Endodermal cell (in vitro differentiated cells): ENCODE measurements at regions not wholly inside any gene's neighbourhood (a gene's known extent, or its start where the extent isn't known, plus 50 kb on each side); places are given as distances from the start of the nearest gene placed in this dataset.

Source experiments
- DNase-seq: peaks from one replicate; pipeline ENCODE4 v3.0.0-alpha.2; 2017
- H3K27ac ChIP-seq: 2 replicates; pipeline ENCODE4 v1.5.1; 2013; ENCODE audit warnings: mild to moderate bottlenecking, low read depth, low read length, moderate library complexity
- H3K27me3 ChIP-seq: 2 replicates; pipeline ENCODE4 v1.6.1; 2013; ENCODE audit warnings: mild to moderate bottlenecking, low read length, moderate library complexity; ENCODE audit not compliant: insufficient read depth, control insufficient read depth, poor library complexity, severe bottlenecking
- H3K36me3 ChIP-seq: 2 replicates; pipeline ENCODE4 v1.7.0; 2013; ENCODE audit warnings: mild to moderate bottlenecking, low read length, moderate library complexity; ENCODE audit not compliant: control insufficient read depth, insufficient read depth
- H3K4me1 ChIP-seq: one replicate; pipeline ENCODE4 v1.7.0; 2013; ENCODE audit warnings: low read length; ENCODE audit not compliant: control insufficient read depth, insufficient read depth
- H3K4me3 ChIP-seq: 2 replicates; pipeline ENCODE4 v1.5.1; 2013; ENCODE audit warnings: mild to moderate bottlenecking, low read length, moderate library complexity
- H3K9ac ChIP-seq: 2 replicates; pipeline ENCODE4 v1.6.1; 2013; ENCODE audit warnings: mild to moderate bottlenecking, low read length, moderate library complexity; ENCODE audit not compliant: poor library complexity, severe bottlenecking; ENCODE audit errors: extremely low read depth
- H3K9me3 ChIP-seq: 2 replicates; pipeline ENCODE4 v1.6.1; 2013; ENCODE audit warnings: mild to moderate bottlenecking, low read length, moderate library complexity; ENCODE audit not compliant: control insufficient read depth
- H3K27ac Mint-ChIP-seq: 2 replicates; pipeline ENCODE4 v1.8.0; 2020; ENCODE audit warnings: mixed read lengths
- H3K27me3 Mint-ChIP-seq: 2 replicates; pipeline ENCODE4 v1.8.0; 2021; ENCODE audit warnings: mild to moderate bottlenecking, mixed read lengths; ENCODE audit not compliant: insufficient read depth
- H3K36me3 Mint-ChIP-seq: 2 replicates; pipeline ENCODE4 v1.8.0; 2020; ENCODE audit warnings: low read depth, mixed read lengths
- H3K4me1 Mint-ChIP-seq: 2 replicates; pipeline ENCODE4 v1.8.0; 2020; ENCODE audit warnings: mixed read lengths
- H3K4me3 Mint-ChIP-seq: 2 replicates; pipeline ENCODE4 v1.8.0; 2020; ENCODE audit warnings: mild to moderate bottlenecking, moderate library complexity, mixed read lengths
- H3K9me3 Mint-ChIP-seq: 2 replicates; pipeline ENCODE4 v1.8.0; 2020; ENCODE audit warnings: mild to moderate bottlenecking, mixed read lengths
- WGBS, 2 experiments: methylation state at CpG; one replicate each; pipeline versions ENCODE4 v1.1.5 to v1.1.7; 2013; ENCODE audit warnings: missing lambda C conversion rate in 2 of 2, mixed read lengths in 1 of 2; ENCODE audit not compliant: insufficient coverage in 1 of 2, insufficient read length in 1 of 2; 5-methylcytosine and 5-hydroxymethylcytosine counted together
- TF ChIP-seq, protein P1 (sequence below): fragments of 200-600 bp; sonication (generic); conservative IDR thresholded peaks from 2 replicates; pipeline ENCODE4 v1.5.0; 2021; ENCODE audit warnings: antibody characterized with exemption, mild to moderate bottlenecking

DNA sequence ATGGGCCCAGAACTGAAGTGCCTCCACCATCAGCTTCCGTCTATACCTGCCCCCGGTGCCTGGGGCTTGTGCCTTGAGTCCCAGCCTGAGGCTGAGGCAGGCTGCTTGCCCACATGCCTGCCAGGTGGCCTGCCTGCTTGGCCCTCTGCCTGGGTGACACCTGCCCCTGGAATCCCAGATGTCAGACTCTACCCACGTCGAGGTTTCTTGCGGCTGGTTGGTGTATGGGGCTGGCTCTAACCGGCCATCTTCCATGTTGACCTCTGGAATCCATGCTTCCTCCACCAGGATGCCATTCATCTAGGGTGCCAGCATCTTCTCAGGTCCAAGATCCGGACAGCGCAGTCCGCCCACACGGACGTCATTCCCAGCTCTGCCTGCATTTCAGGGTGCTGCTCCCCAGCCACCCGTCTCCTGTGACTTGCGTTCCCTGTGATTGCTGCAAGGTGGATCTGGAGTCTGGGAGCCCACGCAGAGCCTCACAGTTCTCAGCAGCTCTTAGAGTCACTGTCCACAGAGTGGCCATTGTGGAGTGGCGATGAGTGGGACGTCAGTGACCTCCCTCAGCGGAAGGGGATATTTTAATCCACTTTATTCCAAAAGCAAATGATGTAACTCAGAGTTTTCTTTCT, 298.1 kb downstream of the TCERG1L start:
- 92 to 95% methylated on average over 11 to 17 of the region's 17 CpGs for WGBS, 2 experiments
- Histone ChIP-seq H3K9me3 (no peaks in the 10 kb centered on the region), H3K4me3 (no peak overlapping the region), H3K27me3 (no peaks in the 10 kb centered on the region), H3K4me1 (no peaks in the 10 kb centered on the region), H3K9ac (no peak overlapping the region), H3K27ac (no peak overlapping the region), H3K36me3 (no peaks in the 10 kb centered on the region)
- no peaks in the 10 kb centered on the region for H3K9me3 Mint-ChIP-seq
- DNase-seq, result no peak
- TF ChIP-seq, protein P1, sequence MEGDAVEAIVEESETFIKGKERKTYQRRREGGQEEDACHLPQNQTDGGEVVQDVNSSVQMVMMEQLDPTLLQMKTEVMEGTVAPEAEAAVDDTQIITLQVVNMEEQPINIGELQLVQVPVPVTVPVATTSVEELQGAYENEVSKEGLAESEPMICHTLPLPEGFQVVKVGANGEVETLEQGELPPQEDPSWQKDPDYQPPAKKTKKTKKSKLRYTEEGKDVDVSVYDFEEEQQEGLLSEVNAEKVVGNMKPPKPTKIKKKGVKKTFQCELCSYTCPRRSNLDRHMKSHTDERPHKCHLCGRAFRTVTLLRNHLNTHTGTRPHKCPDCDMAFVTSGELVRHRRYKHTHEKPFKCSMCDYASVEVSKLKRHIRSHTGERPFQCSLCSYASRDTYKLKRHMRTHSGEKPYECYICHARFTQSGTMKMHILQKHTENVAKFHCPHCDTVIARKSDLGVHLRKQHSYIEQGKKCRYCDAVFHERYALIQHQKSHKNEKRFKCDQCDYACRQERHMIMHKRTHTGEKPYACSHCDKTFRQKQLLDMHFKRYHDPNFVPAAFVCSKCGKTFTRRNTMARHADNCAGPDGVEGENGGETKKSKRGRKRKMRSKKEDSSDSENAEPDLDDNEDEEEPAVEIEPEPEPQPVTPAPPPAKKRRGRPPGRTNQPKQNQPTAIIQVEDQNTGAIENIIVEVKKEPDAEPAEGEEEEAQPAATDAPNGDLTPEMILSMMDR, result no peak
- peaks cover 7% of the 10 kb centered on the region for H3K27me3 Mint-ChIP-seq
- H3K4me3 Mint-ChIP-seq, result no peak overlapping the region
- H3K27ac Mint-ChIP-seq, result no peak overlapping the region
- no peaks in the 10 kb centered on the region for H3K36me3 Mint-ChIP-seq
- peaks cover 6% of the 10 kb centered on the region for H3K4me1 Mint-ChIP-seq

- Histone ChIP-seq H3K9me3 (no peaks in the 10 kb centered on the region), H3K36me3 (no peaks in the 10 kb centered on the region), H3K27me3 (no peaks in the 10 kb centered on the region), H3K27ac (no peak overlapping the region), H3K9ac (no peak overlapping the region), H3K4me1 (peaks cover 5% of the 10 kb centered on the region), H3K4me3 (no peak overlapping the region)
- peaks cover 7% of the 10 kb centered on the region for H3K27me3 Mint-ChIP-seq
- no peak for DNase-seq
- H3K4me1 Mint-ChIP-seq, result peaks cover 13% of the 10 kb centered on the region
- no peaks in the 10 kb centered on the region for H3K36me3 Mint-ChIP-seq
- no peak overlapping the region for H3K4me3 Mint-ChIP-seq
- H3K9me3 Mint-ChIP-seq, result no peaks in the 10 kb centered on the region
- no peak overlapping the region for H3K27ac Mint-ChIP-seq
- TF ChIP-seq, protein P1, result no peak
- 92 to 94% methylated on average over 2 to 3 of the region's 3 CpGs for WGBS, 2 experiments
Observed at GRCh38 chr10:131014271-131014670, 297.2 kb downstream of the TCERG1L start.

DNA sequence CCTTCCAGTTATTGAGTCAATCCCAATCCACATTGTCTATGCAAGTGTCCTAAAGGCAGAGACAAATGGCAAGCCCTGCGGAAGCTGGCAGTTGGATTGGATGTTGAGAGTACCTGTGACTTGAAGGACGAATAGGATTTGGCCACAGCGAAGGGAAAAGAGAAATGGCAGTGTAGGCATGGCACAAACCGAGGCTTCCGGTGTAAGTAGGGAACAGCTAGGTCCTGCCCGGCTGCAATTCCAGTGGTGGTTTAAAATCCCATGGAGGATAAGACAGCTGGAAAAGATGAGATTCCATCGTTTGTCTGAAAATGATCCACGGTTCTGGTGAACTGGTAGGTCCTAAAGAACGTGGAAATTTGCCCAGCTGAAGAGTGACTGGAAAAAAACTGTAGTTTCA, 296.2 kb downstream of the TCERG1L start:
- Mint-ChIP-seq H3K27me3 (peaks cover 7% of the 10 kb centered on the region), H3K36me3 (no peaks in the 10 kb centered on the region), H3K4me3 (no peak overlapping the region), H3K9me3 (no peaks in the 10 kb centered on the region), H3K27ac (no peak overlapping the region), H3K4me1 (peaks cover 19% of the 10 kb centered on the region)
- no peak for DNase-seq
- Histone ChIP-seq H3K4me3 (no peak overlapping the region), H3K9ac (no peak overlapping the region), H3K27me3 (no peaks in the 10 kb centered on the region), H3K27ac (no peak overlapping the region), H3K4me1 (peaks cover 6% of the 10 kb centered on the region), H3K9me3 (no peaks in the 10 kb centered on the region), H3K36me3 (no peaks in the 10 kb centered on the region)
- WGBS, 2 experiments, result 93 to 95% methylated on average over 8 to 9 of the region's 9 CpGs
- TF ChIP-seq, protein P1, result no peak
